ENCODE measurements at regions not wholly inside any gene's neighbourhood (a gene's known extent, or its start where the extent isn't known, plus 50 kb on each side); places are given as distances from the start of the nearest gene placed in this dataset.

DNA sequence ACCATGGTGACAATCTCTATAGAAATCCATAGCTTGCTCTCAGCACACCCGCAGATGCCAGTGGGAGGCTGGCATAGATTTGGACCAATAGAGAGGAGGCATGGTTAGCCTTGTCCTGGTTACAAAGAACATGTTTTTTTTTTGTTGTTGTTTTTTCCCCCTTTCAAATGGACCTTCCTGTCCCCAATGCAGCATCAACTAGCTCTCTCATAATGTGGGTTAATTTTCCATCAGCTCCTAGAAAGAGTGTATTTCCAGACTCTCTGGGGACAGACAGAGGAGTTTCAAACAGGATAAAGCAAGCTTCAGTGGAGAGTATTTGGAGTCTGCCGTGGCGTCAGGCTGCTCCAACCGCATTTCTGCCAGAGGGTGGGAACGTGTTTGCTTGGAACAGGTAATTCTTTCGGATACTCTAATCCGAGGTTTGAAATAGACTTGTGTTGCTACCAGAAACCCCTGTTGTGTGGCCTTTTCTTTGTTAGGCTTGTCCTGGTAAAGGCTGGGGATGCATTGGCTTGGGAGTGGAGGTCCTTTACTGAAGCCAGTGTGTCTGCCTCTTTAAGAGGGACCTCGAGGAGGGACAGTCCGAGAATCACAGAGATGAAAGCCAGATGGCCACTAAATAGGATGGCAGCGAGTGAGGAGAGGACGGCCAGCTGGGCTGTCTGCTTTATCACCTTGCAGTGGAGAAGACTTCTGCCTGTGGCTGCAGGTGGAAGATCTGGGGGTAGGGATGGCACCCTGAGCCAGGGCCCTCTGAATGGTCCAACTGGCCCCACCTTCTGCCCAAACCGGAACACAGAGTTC is 130.5 kb upstream of the CPEB4 start:
- no peak overlapping the region for H3K27ac Mint-ChIP-seq
- TF ChIP-seq, protein P1, sequence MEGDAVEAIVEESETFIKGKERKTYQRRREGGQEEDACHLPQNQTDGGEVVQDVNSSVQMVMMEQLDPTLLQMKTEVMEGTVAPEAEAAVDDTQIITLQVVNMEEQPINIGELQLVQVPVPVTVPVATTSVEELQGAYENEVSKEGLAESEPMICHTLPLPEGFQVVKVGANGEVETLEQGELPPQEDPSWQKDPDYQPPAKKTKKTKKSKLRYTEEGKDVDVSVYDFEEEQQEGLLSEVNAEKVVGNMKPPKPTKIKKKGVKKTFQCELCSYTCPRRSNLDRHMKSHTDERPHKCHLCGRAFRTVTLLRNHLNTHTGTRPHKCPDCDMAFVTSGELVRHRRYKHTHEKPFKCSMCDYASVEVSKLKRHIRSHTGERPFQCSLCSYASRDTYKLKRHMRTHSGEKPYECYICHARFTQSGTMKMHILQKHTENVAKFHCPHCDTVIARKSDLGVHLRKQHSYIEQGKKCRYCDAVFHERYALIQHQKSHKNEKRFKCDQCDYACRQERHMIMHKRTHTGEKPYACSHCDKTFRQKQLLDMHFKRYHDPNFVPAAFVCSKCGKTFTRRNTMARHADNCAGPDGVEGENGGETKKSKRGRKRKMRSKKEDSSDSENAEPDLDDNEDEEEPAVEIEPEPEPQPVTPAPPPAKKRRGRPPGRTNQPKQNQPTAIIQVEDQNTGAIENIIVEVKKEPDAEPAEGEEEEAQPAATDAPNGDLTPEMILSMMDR (conservative IDR thresholded peaks at IDR 0.05): no peak
- H3K4me3 Mint-ChIP-seq: no peak overlapping the region
- no peaks in the 10 kb centered on the region for H3K36me3 Mint-ChIP-seq
- no peaks in the 10 kb centered on the region for H3K9me3 Mint-ChIP-seq
- H3K4me1 Mint-ChIP-seq (ENCODE audit: unreplicated experiment): peaks cover 29% of the 10 kb centered on the region
- no peak for DNase-seq (ENCODE audit: extremely low spot score, unreplicated experiment)
- H3K27me3 Mint-ChIP-seq: no peaks in the 10 kb centered on the region

DNA sequence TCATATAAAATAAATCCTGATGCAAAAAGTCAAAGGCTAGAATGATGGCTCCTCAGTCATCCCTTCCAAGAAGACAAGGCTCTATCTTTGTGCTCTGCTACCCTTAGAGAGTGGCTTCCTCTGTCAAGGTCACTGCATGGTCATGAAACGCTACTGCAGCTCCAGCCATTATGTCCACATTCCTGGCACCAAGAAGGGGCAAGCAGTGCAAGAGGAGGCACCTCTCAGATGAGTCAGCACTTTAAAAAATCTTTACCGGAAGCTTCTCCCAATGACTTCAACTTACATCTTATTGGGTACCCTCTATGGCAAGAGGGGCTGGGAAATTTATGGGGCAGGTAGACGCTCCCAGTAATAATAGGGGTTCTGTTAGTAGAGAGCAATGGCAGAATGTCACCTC is 129.5 kb upstream of the CPEB4 start:
- TF ChIP-seq, protein P1 (conservative IDR thresholded peaks at IDR 0.05): no peak
- Mint-ChIP-seq H3K36me3 (no peaks in the 10 kb centered on the region), H3K27ac (no peak overlapping the region), H3K9me3 (no peaks in the 10 kb centered on the region), H3K27me3 (no peaks in the 10 kb centered on the region), H3K4me3 (no peak overlapping the region), H3K4me1 (ENCODE audit: unreplicated experiment) (peaks cover 19% of the 10 kb centered on the region)
- DNase-seq (ENCODE audit: extremely low spot score, unreplicated experiment): no peak

DNA sequence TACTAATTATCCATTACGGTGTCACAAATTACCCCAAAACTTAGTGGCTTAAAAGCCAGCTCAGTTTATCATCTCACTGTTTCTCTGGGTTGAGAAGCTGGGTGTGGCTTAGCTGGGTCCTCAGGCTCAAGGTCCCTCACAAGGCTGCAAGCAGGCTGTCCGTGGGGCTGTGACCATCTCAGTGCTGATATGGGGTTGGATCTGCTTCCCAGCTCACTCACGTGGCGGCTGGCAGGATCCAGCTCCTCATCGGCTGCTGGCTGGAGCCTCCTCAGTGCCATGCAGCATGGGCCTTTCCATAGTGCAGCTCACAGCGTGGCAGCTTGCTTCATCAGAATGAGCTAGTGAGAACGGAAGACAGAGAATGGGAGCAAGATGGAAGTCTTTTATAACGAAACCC is 128.5 kb upstream of the CPEB4 start:
- Mint-ChIP-seq H3K4me3 (no peak overlapping the region), H3K4me1 (ENCODE audit: unreplicated experiment) (peaks cover 19% of the 10 kb centered on the region), H3K36me3 (no peaks in the 10 kb centered on the region), H3K27me3 (no peaks in the 10 kb centered on the region), H3K27ac (no peak overlapping the region), H3K9me3 (no peaks in the 10 kb centered on the region)
- TF ChIP-seq, protein P1 (conservative IDR thresholded peaks at IDR 0.05): no peak
- DNase-seq (ENCODE audit: extremely low spot score, unreplicated experiment): no peak

DNA sequence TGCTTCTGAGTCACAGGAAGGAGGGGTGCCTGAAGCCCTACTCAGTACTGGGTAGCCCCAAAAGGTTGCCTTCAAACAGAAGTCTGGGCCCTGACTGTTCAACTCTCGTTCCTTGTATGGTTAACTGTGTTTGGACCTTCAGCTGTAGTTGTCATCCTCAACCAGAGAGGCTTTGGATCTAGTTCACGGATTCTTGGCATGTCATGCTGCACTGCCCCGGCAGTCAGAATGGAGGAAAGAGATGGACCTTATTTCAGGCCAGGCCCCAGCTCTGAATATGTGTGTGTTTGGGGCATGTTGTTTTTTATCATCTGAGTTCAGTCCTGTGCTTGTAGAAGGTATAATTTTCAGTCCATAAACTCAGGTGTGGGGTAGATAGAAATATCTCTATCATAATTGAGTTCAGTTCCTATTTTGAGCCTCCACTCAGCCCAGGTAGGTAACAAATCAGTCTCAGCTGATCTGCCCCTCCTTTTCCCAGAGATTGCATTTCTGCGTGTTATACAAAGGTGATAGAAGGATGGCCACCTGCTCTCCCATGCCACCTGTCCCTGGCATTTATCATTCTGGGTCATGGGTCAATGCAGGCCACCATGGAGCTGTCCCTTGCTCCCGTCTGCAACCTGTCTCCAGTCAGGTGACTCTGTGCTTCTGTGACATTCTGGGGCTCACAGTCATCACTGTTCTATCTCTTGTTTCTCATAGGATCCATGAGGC is 127.5 kb upstream of the CPEB4 start:
- Mint-ChIP-seq H3K27ac (no peak overlapping the region), H3K36me3 (no peaks in the 10 kb centered on the region), H3K4me3 (no peak overlapping the region), H3K4me1 (ENCODE audit: unreplicated experiment) (peaks cover 21% of the 10 kb centered on the region), H3K27me3 (no peaks in the 10 kb centered on the region), H3K9me3 (no peaks in the 10 kb centered on the region)
- TF ChIP-seq, protein P1 (conservative IDR thresholded peaks at IDR 0.05): no peak
- DNase-seq (ENCODE audit: extremely low spot score, unreplicated experiment): no peak

DNA sequence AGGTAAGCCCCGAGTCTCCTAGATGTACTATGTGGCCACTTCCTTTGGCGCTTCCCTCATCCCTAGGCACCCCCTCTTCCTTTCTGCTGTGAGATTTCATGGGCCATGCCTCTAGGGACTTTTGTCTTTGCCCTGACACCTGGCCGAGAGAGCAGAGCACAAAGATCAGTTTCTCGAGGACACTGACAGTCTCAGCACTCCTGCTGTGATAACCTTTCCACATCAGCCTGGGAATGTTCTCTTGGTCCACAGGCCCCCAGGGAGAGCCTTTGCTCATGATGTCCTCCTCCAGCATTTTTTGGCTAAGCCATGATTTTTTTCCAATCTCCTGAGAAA is 127.0 kb upstream of the CPEB4 start:
- no peaks in the 10 kb centered on the region for H3K9me3 Mint-ChIP-seq
- H3K27ac Mint-ChIP-seq: no peak overlapping the region
- DNase-seq (ENCODE audit: extremely low spot score, unreplicated experiment): no peak
- H3K4me3 Mint-ChIP-seq: no peak overlapping the region
- no peaks in the 10 kb centered on the region for H3K27me3 Mint-ChIP-seq
- H3K36me3 Mint-ChIP-seq: no peaks in the 10 kb centered on the region
- peaks cover 24% of the 10 kb centered on the region for H3K4me1 Mint-ChIP-seq (ENCODE audit: unreplicated experiment)
- TF ChIP-seq, protein P1 (conservative IDR thresholded peaks at IDR 0.05): no peak
